ENCODE measurements at regions not wholly inside any gene's neighbourhood (a gene's known extent, or its start where the extent isn't known, plus 50 kb on each side); places are given as distances from the start of the nearest gene placed in this dataset.

DNA sequence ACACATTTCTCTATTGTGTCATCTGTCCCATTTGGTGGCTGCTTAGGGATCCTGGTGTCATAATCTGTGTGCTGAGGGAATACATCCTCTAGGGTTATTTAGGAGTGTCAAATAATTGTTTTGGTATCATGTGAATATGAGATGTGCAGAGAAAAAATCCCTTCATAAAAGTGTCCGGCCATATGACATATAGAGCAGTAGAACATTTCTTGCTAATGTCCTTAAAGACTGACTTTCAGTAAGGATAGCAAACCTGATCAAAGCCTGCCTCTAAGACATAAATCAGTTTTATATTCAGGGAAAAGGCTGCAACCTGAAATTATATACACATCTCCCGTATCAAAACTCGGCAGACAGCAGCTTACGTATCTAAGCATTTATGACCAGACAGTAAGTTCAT lies 211.6 kb downstream of the ADAM29 start:
- in situ Hi-C loops (cut with MboI), result no loop called here
- Histone ChIP-seq H3K4me3 (no peak overlapping the region), H4K20me1 (replicated peaks; ENCODE audit: control insufficient read depth, insufficient read depth, low read length) (no peaks in the 10 kb centered on the region), H3K9ac (ENCODE audit: insufficient read depth in 1 of 2, low read depth in 2 of 2, low read length in 2 of 2) (no peak overlapping the region), H3K27me3 (ENCODE audit: control insufficient read depth in 2 of 2, insufficient read depth in 2 of 2, low read length in 2 of 2) (no peaks in the 10 kb centered on the region), H3K4me1 (replicated peaks in 1 of 2; ENCODE audit: control insufficient read depth in 2 of 2, insufficient read depth in 2 of 2, low read length in 2 of 2) (no peaks in the 10 kb centered on the region), H3K4me2 (ENCODE audit: insufficient read depth, low read length) (no peak overlapping the region), H3K27ac (ENCODE audit: extremely low read depth, low read depth, low read length) (no peak overlapping the region), H3K9me1 (ENCODE audit: control insufficient read depth, insufficient read depth, low read length) (no peaks in the 10 kb centered on the region), H3K36me3 (ENCODE audit: control insufficient read depth, insufficient read depth, low read length) (no peaks in the 10 kb centered on the region), H3K79me2 (ENCODE audit: control insufficient read depth, insufficient read depth, low read length) (no peaks in the 10 kb centered on the region), H2AFZ (ENCODE audit: low read depth, low read length) (no peak overlapping the region), H3K9me3 (replicated peaks; ENCODE audit: control insufficient read depth, insufficient read depth, low read depth, low read length) (no peaks in the 10 kb centered on the region)
- ChIA-PET CTCF (ENCODE audit: low intra/inter-chr PET ratio) (no interaction called here), POLR2A (no interaction called here)
- no peak for DNase-seq (ENCODE audit: extremely low read depth in 1 of 4, low spot score in 3 of 4)
- WGBS (ENCODE audit: insufficient coverage, low coverage, missing lambda C conversion rate), result 0% methylated on average over 4 of the region's 4 CpGs
- intact Hi-C loops (cut with micrococcal nuclease), result no loop called here
- ATAC-seq, result no peak
- no peak for FAIRE-seq
- BruUV-seq (replicated peaks), result no TSS peak
- no peak for TF ChIP-seq NR2C1 (IDR thresholded peaks at IDR 0.05)
- TF ChIP-seq NR2C1 (tag; IDR thresholded peaks at IDR 0.05), result no peak
- TF ChIP-seq CBX8 (IDR thresholded peaks at IDR 0.05; ENCODE audit: borderline replicate concordance, extremely low read depth, low read depth, low read length, poor library complexity, severe bottlenecking), result no peak
- TF ChIP-seq, protein P1, sequence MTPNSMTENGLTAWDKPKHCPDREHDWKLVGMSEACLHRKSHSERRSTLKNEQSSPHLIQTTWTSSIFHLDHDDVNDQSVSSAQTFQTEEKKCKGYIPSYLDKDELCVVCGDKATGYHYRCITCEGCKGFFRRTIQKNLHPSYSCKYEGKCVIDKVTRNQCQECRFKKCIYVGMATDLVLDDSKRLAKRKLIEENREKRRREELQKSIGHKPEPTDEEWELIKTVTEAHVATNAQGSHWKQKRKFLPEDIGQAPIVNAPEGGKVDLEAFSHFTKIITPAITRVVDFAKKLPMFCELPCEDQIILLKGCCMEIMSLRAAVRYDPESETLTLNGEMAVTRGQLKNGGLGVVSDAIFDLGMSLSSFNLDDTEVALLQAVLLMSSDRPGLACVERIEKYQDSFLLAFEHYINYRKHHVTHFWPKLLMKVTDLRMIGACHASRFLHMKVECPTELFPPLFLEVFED (CRISPR knock-in tag; conservative IDR thresholded peaks at IDR 0.05), result no peak
- no peak for TF ChIP-seq ZFP36 (IDR thresholded peaks at IDR 0.05; ENCODE audit: low read depth, low read length, partially characterized antibody)
- no peak for TF ChIP-seq GTF2E2 (tag; IDR thresholded peaks at IDR 0.05)
- no peak for TF ChIP-seq HDAC1 (IDR thresholded peaks at IDR 0.05)
- no peak for TF ChIP-seq SREBF1 (IDR thresholded peaks at IDR 0.05; ENCODE audit: borderline replicate concordance, low read depth, low read length)
- TF ChIP-seq SMC3 (conservative IDR thresholded peaks at IDR 0.05; ENCODE audit: insufficient read depth, low read depth, low read length), result no peak
- TF ChIP-seq RFX1 (IDR thresholded peaks at IDR 0.05), result no peak
- TF ChIP-seq ZNF584 (CRISPR knock-in tag; IDR thresholded peaks at IDR 0.05; ENCODE audit: low read depth), result no peak
- no peak for TF ChIP-seq POLR2AphosphoS5 (IDR thresholded peaks at IDR 0.05; ENCODE audit: control insufficient read depth, insufficient read depth, low read depth, low read length)
- no peak for TF ChIP-seq PHB (CRISPR knock-in tag; IDR thresholded peaks at IDR 0.05)
- no peak for TF ChIP-seq ARNT (IDR thresholded peaks at IDR 0.05)
- TF ChIP-seq HNRNPK (IDR thresholded peaks at IDR 0.05; ENCODE audit: low read depth, low read length, poor library complexity, severe bottlenecking), result no peak
- TF ChIP-seq PCBP1 (IDR thresholded peaks at IDR 0.05; ENCODE audit: low read depth, low read length, poor library complexity, severe bottlenecking), result no peak
- TF ChIP-seq ZNF263 (CRISPR knock-in tag; IDR thresholded peaks at IDR 0.05; ENCODE audit: borderline replicate concordance), result no peak

Data from K562 (cell line).